SU-DHL-6 (cell line): ENCODE measurements at regions not wholly inside any gene's neighbourhood (a gene's known extent, or its start where the extent isn't known, plus 50 kb on each side); places are given as distances from the start of the nearest gene placed in this dataset.

Experiments
- H2AFZ ChIP-seq: fragments of 200-600 bp; sonication (generic); 2 replicates; pipeline ENCODE4 v1.6.1; 2014; ENCODE audit warnings: low read depth, mild to moderate bottlenecking, moderate library complexity, mixed read lengths, antibody characterized with exemption, low read length; ENCODE audit not compliant: severe bottlenecking
- H3F3A ChIP-seq: fragments of 200-600 bp; shearing (Covaris generic); 2 replicates; pipeline ENCODE4 v1.6.0; 2016; ENCODE audit warnings: antibody characterized with exemption, mild to moderate bottlenecking; ENCODE audit not compliant: insufficient read depth
- H3K27ac ChIP-seq: fragments of 200-600 bp; sonication (generic); 2 replicates; pipeline ENCODE4 v1.5.1; 2016; ENCODE audit warnings: low read depth, mild to moderate bottlenecking, low read length, moderate library complexity, mixed read lengths
- H3K27me3 ChIP-seq: fragments of 200-600 bp; sonication (generic), shearing (Covaris generic); 2 replicates; pipeline ENCODE4 v1.6.0; 2014; ENCODE audit warnings: mild to moderate bottlenecking, low read length
- H3K36me3 ChIP-seq: fragments of 200-600 bp; sonication (generic); 2 replicates; pipeline ENCODE4 v1.6.1; 2014; ENCODE audit warnings: mild to moderate bottlenecking, low read length, mixed read lengths
- H3K4me2 ChIP-seq: fragments of 300-600, 200-600 bp; shearing (Covaris generic), sonication (generic); 2 replicates; pipeline ENCODE4 v1.6.0; 2014; ENCODE audit warnings: low read length, low read depth, mild to moderate bottlenecking; ENCODE audit not compliant: poor library complexity, severe bottlenecking
- H3K4me3 ChIP-seq: fragments of 200-600 bp; sonication (generic); 2 replicates; pipeline ENCODE4 v1.5.1; 2014; ENCODE audit warnings: antibody characterized with exemption, low read length, mild to moderate bottlenecking, mixed read lengths; ENCODE audit not compliant: insufficient read depth, poor library complexity, severe bottlenecking
- H3K79me2 ChIP-seq: fragments of 200-600 bp; sonication (generic); 2 replicates; pipeline ENCODE4 v1.6.1; 2014; ENCODE audit warnings: mild to moderate bottlenecking, low read length, moderate library complexity; ENCODE audit not compliant: insufficient read depth
- H3K9ac ChIP-seq: fragments of 200-600 bp; sonication (generic); 2 replicates; pipeline ENCODE4 v1.7.0; 2014; ENCODE audit warnings: mild to moderate bottlenecking, low read length
- H3K9me2 ChIP-seq: fragments of 200-600 bp; sonication (generic); replicated peaks from 2 replicates; pipeline ENCODE4 v1.6.1; 2014; ENCODE audit warnings: low read length; ENCODE audit not compliant: insufficient read depth
- H3K9me3 ChIP-seq: fragments of 200-600 bp; sonication (generic); 2 replicates; pipeline ENCODE4 v1.6.1; 2014; ENCODE audit warnings: low read length, mixed read lengths; ENCODE audit not compliant: insufficient read depth
- H4K20me1 ChIP-seq: fragments of 200-600 bp; sonication (generic); 2 replicates; pipeline ENCODE4 v1.6.1; 2014; ENCODE audit warnings: low read depth, mild to moderate bottlenecking, antibody characterized with exemption, low read length, moderate library complexity, mixed read lengths
- CTCF ChIP-seq: fragments of 200-600 bp; sonication (generic); IDR thresholded peaks from one replicate; pipeline ENCODE4 v1.5.1; 2017; ENCODE audit warnings: antibody characterized with exemption, mild to moderate bottlenecking, low read length, moderate library complexity; ENCODE audit not compliant: insufficient read depth, poor library complexity, severe bottlenecking
- EZH2phosphoT487 ChIP-seq: fragments of 200-600 bp; sonication (generic), shearing (Covaris generic); conservative IDR thresholded peaks from 2 replicates; pipeline ENCODE4 v1.6.1; 2018; ENCODE audit warnings: mild to moderate bottlenecking, antibody characterized with exemption, low read length, moderate library complexity, mixed read lengths

GRCh38 chr15:96176831-96177230, 153.7 kb upstream of the NR2F2 start:
- Histone ChIP-seq H3K9me2 (no peaks in the 10 kb centered on the region), H3K27me3 (no peaks in the 10 kb centered on the region), H3F3A (no peaks in the 10 kb centered on the region), H3K27ac (no peak overlapping the region), H3K36me3 (no peaks in the 10 kb centered on the region), H3K4me2 (no peak overlapping the region), H3K9ac (no peak overlapping the region), H2AFZ (no peak overlapping the region), H3K4me3 (no peak overlapping the region), H3K9me3 (no peaks in the 10 kb centered on the region), H3K79me2 (no peaks in the 10 kb centered on the region), H4K20me1 (no peaks in the 10 kb centered on the region)
- TF ChIP-seq EZH2phosphoT487 = no peak
- no peak for TF ChIP-seq CTCF

- Histone ChIP-seq H3K9me3 (no peaks in the 10 kb centered on the region), H3K9me2 (no peaks in the 10 kb centered on the region), H3F3A (no peaks in the 10 kb centered on the region), H3K36me3 (no peaks in the 10 kb centered on the region), H3K27me3 (no peaks in the 10 kb centered on the region), H2AFZ (no peak overlapping the region), H4K20me1 (no peaks in the 10 kb centered on the region), H3K79me2 (no peaks in the 10 kb centered on the region), H3K4me2 (no peak overlapping the region), H3K27ac (no peak overlapping the region), H3K9ac (no peak overlapping the region), H3K4me3 (no peak overlapping the region)
- TF ChIP-seq CTCF (no peak), EZH2phosphoT487 (no peak)
Measured at GRCh38 chr15:96177279-96177678, 153.2 kb upstream of the NR2F2 start.

GRCh38 chr15:96180087-96180748, 150.3 kb upstream of the NR2F2 start:
- Histone ChIP-seq H3K36me3 (no peaks in the 10 kb centered on the region), H3K9ac (no peak overlapping the region), H4K20me1 (no peaks in the 10 kb centered on the region), H3K27ac (no peak overlapping the region), H3K4me2 (no peak overlapping the region), H3K27me3 (no peaks in the 10 kb centered on the region), H3F3A (no peaks in the 10 kb centered on the region), H3K79me2 (no peaks in the 10 kb centered on the region), H3K4me3 (no peak overlapping the region), H3K9me2 (no peaks in the 10 kb centered on the region), H2AFZ (no peak overlapping the region), H3K9me3 (no peaks in the 10 kb centered on the region)
- TF ChIP-seq CTCF (no peak), EZH2phosphoT487 (no peak)
